CD4-positive, CD25-positive, alpha-beta regulatory T cell (primary cell): ENCODE measurements at regions not wholly inside any gene's neighbourhood (a gene's known extent, or its start where the extent isn't known, plus 50 kb on each side); places are given as distances from the start of the nearest gene placed in this dataset.
"Not testable (repeated sequence)": the region's sequence is repeated elsewhere in the genome, so short reads cannot be mapped to it uniquely, and the experiment has no call there.

Source experiments
- ATAC-seq, 2 donors: fragments of 150-1000 bp; cut with Tn5 transposase; one replicate each; pipeline ENCODE4 v1.10.0; 2021; ENCODE audit warnings: low read depth in 2 of 2, moderate number of reproducible peaks in 2 of 2, moderate library complexity in 1 of 2
- DNase-seq, 3 donors: peaks; one replicate each; pipeline versions ENCODE4 v3.0.0 to v3.0.0-alpha.2; 2012 to 2022; ENCODE audit warnings: mixed read lengths in 1 of 3
- H3K27ac ChIP-seq: one replicate; pipeline ENCODE4 v1.7.0; 2013; ENCODE audit warnings: mild to moderate bottlenecking, low read length; ENCODE audit not compliant: insufficient read depth, poor library complexity, severe bottlenecking
- H3K27me3 ChIP-seq: one replicate; pipeline ENCODE4 v1.7.0; 2013; ENCODE audit warnings: low read length; ENCODE audit not compliant: control insufficient read depth, insufficient read depth
- H3K36me3 ChIP-seq: one replicate; pipeline ENCODE4 v1.7.0; 2013; ENCODE audit warnings: mild to moderate bottlenecking, low read length, moderate library complexity; ENCODE audit not compliant: control insufficient read depth, insufficient read depth
- H3K4me1 ChIP-seq: 2 replicates; pipeline ENCODE4 v1.7.0; 2013; ENCODE audit warnings: mild to moderate bottlenecking, low read length; ENCODE audit not compliant: insufficient read depth, control insufficient read depth, poor library complexity, severe bottlenecking
- H3K4me3 ChIP-seq: one replicate; pipeline ENCODE4 v1.7.0; 2013; ENCODE audit warnings: low read depth, mild to moderate bottlenecking, low read length, moderate library complexity
- H3K9me3 ChIP-seq, 2 experiments: 1 replicate in 1 of 2; 2 replicates in 1 of 2; pipeline ENCODE4 v1.7.0; 2013; ENCODE audit warnings: low read length in 2 of 2, mild to moderate bottlenecking in 1 of 2, moderate library complexity in 1 of 2; ENCODE audit not compliant: control insufficient read depth in 2 of 2
- H3K27ac Mint-ChIP-seq, 3 donors: one replicate each; pipeline ENCODE4 v1.8.0; 2020 to 2022; ENCODE audit warnings: mild to moderate bottlenecking in 3 of 3, mixed read lengths in 3 of 3, moderate library complexity in 2 of 3
- H3K27me3 Mint-ChIP-seq: one replicate; pipeline ENCODE4 v1.8.0; 2022; ENCODE audit warnings: mild to moderate bottlenecking, mixed read lengths
- H3K36me3 Mint-ChIP-seq: one replicate; pipeline ENCODE4 v1.8.0; 2020; ENCODE audit warnings: mixed read lengths
- H3K4me1 Mint-ChIP-seq, 4 donors: one replicate each; pipeline ENCODE4 v1.8.0; 2020 to 2022; ENCODE audit warnings: mixed read lengths in 4 of 4, mild to moderate bottlenecking in 1 of 4
- H3K4me3 Mint-ChIP-seq, 4 donors: one replicate each; pipeline ENCODE4 v1.8.0; 2020 to 2022; ENCODE audit warnings: mild to moderate bottlenecking in 4 of 4, mixed read lengths in 4 of 4, moderate library complexity in 3 of 4
- H3K9me3 Mint-ChIP-seq, 7 donors: one replicate each; pipeline ENCODE4 v1.8.0; 2020 to 2022; ENCODE audit warnings: mixed read lengths in 7 of 7, mild to moderate bottlenecking in 3 of 7, moderate library complexity in 2 of 7

DNA sequence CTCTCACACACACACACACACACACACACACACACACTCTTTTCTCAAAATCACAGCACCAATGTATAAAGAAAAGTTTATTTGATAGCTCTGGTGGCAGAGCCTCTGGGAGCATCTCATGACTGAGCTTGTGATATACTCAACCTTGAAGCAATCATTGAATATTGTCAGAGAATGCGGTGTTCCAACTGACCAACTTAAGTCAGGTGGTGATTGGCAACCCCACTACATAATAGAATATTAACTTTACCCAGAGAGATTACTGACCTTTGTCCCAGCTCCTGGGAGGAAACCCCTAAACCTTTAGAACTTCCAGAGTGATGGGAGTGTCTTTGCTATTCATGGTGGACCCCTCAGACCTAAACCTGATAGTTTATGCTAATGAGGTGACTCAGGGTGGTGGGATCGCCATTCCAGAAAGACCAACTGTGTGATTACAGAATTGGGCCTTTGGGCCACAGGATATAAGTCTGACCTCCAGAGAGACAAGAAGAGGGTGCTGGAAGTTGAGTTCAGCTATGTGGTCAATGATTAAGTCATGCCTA is 143.1 kb downstream of the OTUD1 start:
- H3K4me1 ChIP-seq, result no peaks in the 10 kb centered on the region
- no peak overlapping the region for H3K27ac Mint-ChIP-seq
- no peaks in the 10 kb centered on the region for H3K36me3 Mint-ChIP-seq
- H3K9me3 Mint-ChIP-seq, result peaks cover 0 to 2% (median 0%) of the 10 kb centered on the region in 7 donors
- no peak overlapping the region for H3K4me3 ChIP-seq
- ATAC-seq, result no peak
- H3K27me3 Mint-ChIP-seq, result no peaks in the 10 kb centered on the region
- DNase-seq, result no peak
- no peak overlapping the region for H3K27ac ChIP-seq
- no peaks in the 10 kb centered on the region for H3K4me1 Mint-ChIP-seq
- H3K4me3 Mint-ChIP-seq, result no peak overlapping the region
- no peaks in the 10 kb centered on the region for H3K9me3 ChIP-seq
- H3K27me3 ChIP-seq, result no peaks in the 10 kb centered on the region
- H3K36me3 ChIP-seq, result no peaks in the 10 kb centered on the region

DNA sequence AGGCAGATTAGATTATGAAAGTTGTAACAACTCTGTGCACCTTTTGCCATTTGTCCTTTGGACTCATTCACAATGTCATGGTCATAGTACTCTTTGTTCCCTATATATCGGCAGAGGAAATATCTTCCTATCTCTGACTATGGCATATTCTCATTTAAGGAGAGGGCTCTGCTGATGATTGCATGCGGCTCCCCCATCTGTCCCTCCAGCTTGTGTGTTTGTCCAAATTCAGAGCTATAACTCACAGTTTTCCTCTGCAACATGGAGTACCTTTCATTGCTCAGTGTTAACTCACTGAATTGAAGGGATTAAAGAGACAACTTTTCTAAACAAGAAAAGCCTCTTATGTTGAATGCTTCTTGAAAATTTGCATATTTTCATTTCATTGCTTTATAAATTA is 145.5 kb downstream of the OTUD1 start:
- ATAC-seq, result no peak
- H3K36me3 ChIP-seq, result no peaks in the 10 kb centered on the region
- no peaks in the 10 kb centered on the region for H3K4me1 Mint-ChIP-seq
- no peaks in the 10 kb centered on the region for H3K36me3 Mint-ChIP-seq
- H3K9me3 Mint-ChIP-seq, result peaks cover 0 to 5% (median 0%) of the 10 kb centered on the region in 7 donors
- no peaks in the 10 kb centered on the region for H3K9me3 ChIP-seq
- no peaks in the 10 kb centered on the region for H3K27me3 Mint-ChIP-seq
- no peaks in the 10 kb centered on the region for H3K4me1 ChIP-seq
- no peak overlapping the region for H3K27ac ChIP-seq
- H3K27me3 ChIP-seq, result no peaks in the 10 kb centered on the region
- no peak overlapping the region for H3K27ac Mint-ChIP-seq
- no peak overlapping the region for H3K4me3 ChIP-seq
- H3K4me3 Mint-ChIP-seq, result no peak overlapping the region
- no peak for DNase-seq

DNA sequence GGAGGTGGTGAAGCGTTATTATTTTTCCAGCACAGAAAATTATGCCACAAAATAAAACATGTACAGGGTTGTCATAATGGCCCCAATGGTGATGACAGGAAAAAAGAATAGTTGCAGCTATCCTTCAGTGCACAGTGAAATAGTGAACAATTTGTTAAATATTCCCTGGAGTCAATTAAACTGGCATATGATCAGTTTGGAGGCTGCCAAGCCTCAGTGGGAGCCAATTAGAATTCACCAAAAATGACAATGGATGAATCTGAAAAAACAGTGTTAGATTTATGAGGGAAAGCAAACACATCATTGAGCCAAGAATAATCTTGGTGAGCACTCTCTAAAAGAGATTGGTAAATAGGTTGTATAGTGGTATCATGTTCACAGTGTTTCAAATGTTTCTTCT is 146.3 kb downstream of the OTUD1 start:
- no peak for ATAC-seq
- Histone ChIP-seq H3K4me3 (no peak overlapping the region), H3K9me3 (no peaks in the 10 kb centered on the region), H3K27me3 (no peaks in the 10 kb centered on the region), H3K36me3 (no peaks in the 10 kb centered on the region), H3K4me1 (no peaks in the 10 kb centered on the region), H3K27ac (no peak overlapping the region)
- no peaks in the 10 kb centered on the region for H3K4me1 Mint-ChIP-seq
- no peaks in the 10 kb centered on the region for H3K36me3 Mint-ChIP-seq
- peaks cover 0 to 5% (median 0%) of the 10 kb centered on the region in 7 donors for H3K9me3 Mint-ChIP-seq
- no peak overlapping the region for H3K4me3 Mint-ChIP-seq
- no peak for DNase-seq
- H3K27ac Mint-ChIP-seq, result no peak overlapping the region
- H3K27me3 Mint-ChIP-seq, result no peaks in the 10 kb centered on the region

DNA sequence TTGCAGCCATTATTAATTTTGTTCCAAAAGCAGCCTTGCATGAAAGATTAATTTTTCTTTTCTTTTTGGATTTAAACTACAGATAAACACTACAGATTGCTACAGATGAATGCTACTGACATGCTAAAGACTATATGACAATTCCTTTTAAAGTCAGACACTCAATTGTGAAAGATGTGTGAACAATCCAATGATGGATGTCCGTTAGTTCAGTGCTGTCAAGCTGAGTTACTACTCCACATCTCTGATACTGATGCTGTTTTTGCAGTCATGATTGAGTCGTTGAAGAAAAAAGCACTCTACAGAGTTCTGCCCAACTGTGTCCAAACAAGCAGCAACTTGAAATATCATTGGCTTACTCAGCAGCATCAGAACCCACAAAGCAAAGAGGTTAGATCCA is 146.8 kb downstream of the OTUD1 start:
- Histone ChIP-seq H3K4me3 (no peak overlapping the region), H3K4me1 (no peaks in the 10 kb centered on the region), H3K36me3 (no peaks in the 10 kb centered on the region), H3K9me3 (no peaks in the 10 kb centered on the region), H3K27ac (no peak overlapping the region), H3K27me3 (no peaks in the 10 kb centered on the region)
- H3K9me3 Mint-ChIP-seq, result peaks cover 0 to 5% (median 0%) of the 10 kb centered on the region in 7 donors
- no peak overlapping the region for H3K4me3 Mint-ChIP-seq
- no peak overlapping the region for H3K27ac Mint-ChIP-seq
- DNase-seq, result no peak
- H3K27me3 Mint-ChIP-seq, result no peaks in the 10 kb centered on the region
- no peaks in the 10 kb centered on the region for H3K36me3 Mint-ChIP-seq
- ATAC-seq, result no peak
- H3K4me1 Mint-ChIP-seq, result no peaks in the 10 kb centered on the region

DNA sequence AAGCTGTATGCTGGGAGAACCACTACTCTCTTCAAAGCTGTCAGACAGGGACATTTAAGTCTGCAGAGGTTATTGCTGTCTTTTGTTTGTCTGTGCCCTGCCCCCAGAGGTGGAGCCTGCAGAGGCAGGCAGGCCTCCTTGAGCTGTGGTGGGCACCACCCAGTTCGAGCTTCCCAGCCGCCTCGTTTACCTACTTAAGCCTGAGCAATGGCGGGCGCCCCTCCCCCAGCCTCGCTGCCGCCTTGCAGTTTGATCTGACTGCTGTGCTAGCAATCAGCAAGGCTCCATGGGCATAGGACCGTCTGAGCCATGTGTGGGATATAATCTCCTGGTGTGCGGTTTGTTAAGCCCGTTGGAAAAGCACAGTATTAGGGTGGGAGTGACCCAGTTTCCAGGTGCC is 156.4 kb downstream of the OTUD1 start:
- peaks cover 12% of the 10 kb centered on the region for H3K27me3 Mint-ChIP-seq
- H3K4me3 ChIP-seq, H3K4me1 Mint-ChIP-seq, H3K4me1 ChIP-seq, ATAC-seq, H3K27ac ChIP-seq, DNase-seq, H3K36me3 ChIP-seq, H3K36me3 Mint-ChIP-seq, H3K4me3 Mint-ChIP-seq, H3K9me3 ChIP-seq, H3K27me3 ChIP-seq, H3K27ac Mint-ChIP-seq: not testable (repeated sequence)
- peaks cover 4 to 12% (median 5%) of the 10 kb centered on the region in 7 donors for H3K9me3 Mint-ChIP-seq

DNA sequence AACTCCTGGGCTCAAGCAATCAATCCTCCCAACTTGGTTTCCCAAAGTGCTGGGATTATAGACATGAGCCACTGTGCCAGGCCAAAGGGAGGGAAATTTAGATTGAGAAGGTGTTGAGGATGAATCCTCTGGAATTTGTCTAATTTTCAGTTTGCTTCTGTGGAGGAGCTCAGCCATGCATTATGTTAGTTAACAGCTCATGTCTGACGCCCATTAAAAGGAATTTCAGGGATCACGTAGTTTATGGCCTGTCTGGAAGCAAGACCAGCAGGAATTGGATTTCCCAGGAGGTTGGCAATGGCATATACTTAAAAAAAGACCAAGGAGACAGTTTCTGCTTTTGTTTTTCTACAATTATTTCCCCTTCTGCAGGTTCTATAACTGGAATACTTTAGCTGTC is 165.7 kb downstream of the OTUD1 start:
- Histone ChIP-seq H3K36me3 (no peaks in the 10 kb centered on the region), H3K9me3 (no peaks in the 10 kb centered on the region), H3K4me1 (no peaks in the 10 kb centered on the region), H3K4me3 (no peak overlapping the region), H3K27me3 (no peaks in the 10 kb centered on the region), H3K27ac (no peak overlapping the region)
- Mint-ChIP-seq H3K4me1 (no peaks in the 10 kb centered on the region), H3K36me3 (no peaks in the 10 kb centered on the region), H3K4me3 (no peak overlapping the region), H3K27me3 (peaks cover 21% of the 10 kb centered on the region), H3K9me3 (peaks cover 0 to 3% (median 0%) of the 10 kb centered on the region in 7 donors), H3K27ac (no peak overlapping the region)
- DNase-seq, result no peak
- no peak for ATAC-seq

DNA sequence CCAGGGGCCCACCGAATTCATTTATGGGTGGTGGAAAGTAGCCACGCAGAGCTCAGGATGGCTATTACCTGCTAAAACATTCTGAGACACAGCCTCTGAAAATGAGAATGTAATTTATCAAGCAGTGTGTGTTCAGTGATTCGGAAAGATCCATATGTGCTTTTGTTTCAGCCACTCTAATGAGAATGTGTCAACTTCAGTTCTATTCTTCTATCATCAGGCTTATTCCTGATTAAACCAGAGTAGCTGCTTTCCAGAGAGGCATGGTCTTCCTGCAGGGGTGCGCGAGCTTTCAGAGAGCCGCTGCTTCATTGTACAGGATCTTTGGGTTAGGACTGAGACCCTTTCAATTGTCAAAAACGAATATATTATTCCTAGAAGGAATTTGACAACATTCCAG is 167.6 kb downstream of the OTUD1 start:
- H3K27me3 ChIP-seq, result no peaks in the 10 kb centered on the region
- no peak overlapping the region for H3K4me3 ChIP-seq
- Mint-ChIP-seq H3K9me3 (peaks cover 0 to 3% (median 0%) of the 10 kb centered on the region in 7 donors), H3K27me3 (peaks cover 16% of the 10 kb centered on the region), H3K4me1 (peaks cover 0 to 4% (median 0%) of the 10 kb centered on the region in 4 donors), H3K27ac (no peak overlapping the region), H3K36me3 (no peaks in the 10 kb centered on the region), H3K4me3 (no peak overlapping the region)
- no peak for ATAC-seq
- no peaks in the 10 kb centered on the region for H3K36me3 ChIP-seq
- H3K9me3 ChIP-seq, result no peaks in the 10 kb centered on the region
- H3K27ac ChIP-seq, result no peak overlapping the region
- no peak for DNase-seq
- no peaks in the 10 kb centered on the region for H3K4me1 ChIP-seq

DNA sequence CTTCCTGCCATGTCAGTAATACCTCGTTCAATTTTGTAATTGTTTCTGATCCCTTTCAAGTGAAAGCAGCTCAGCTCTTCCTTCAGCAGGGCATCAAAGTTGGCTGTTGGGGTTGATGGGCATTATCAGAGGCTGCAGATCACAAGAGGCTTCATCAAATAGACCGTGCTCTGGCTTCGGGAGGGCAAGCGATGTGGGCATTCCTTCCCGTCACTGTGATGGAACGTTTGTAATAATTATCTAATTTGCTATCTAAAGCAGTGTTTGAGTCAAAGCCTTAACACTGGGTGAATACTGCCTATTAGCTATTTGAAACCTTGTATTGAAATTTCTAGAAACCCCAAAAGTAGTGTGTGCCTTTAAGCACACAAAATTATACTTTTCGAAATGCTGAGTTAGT is 170.1 kb downstream of the OTUD1 start:
- ATAC-seq (no peak), DNase-seq (no peak)
- Histone ChIP-seq H3K4me3 (no peak overlapping the region), H3K9me3 (no peaks in the 10 kb centered on the region), H3K27me3 (no peaks in the 10 kb centered on the region), H3K36me3 (no peaks in the 10 kb centered on the region), H3K27ac (no peak overlapping the region), H3K4me1 (no peaks in the 10 kb centered on the region)
- no peaks in the 10 kb centered on the region for H3K36me3 Mint-ChIP-seq
- H3K9me3 Mint-ChIP-seq, result no peaks in the 10 kb centered on the region
- H3K4me1 Mint-ChIP-seq, result peaks cover 0 to 5% (median 0%) of the 10 kb centered on the region in 4 donors
- peaks cover 19% of the 10 kb centered on the region for H3K27me3 Mint-ChIP-seq
- H3K27ac Mint-ChIP-seq, result no peak overlapping the region
- no peak overlapping the region for H3K4me3 Mint-ChIP-seq
